ENCODE measurements at regions not wholly inside any gene's neighbourhood (a gene's known extent, or its start where the extent isn't known, plus 50 kb on each side); places are given as distances from the start of the nearest gene placed in this dataset.

- TF ChIP-seq POLR2AphosphoS5 (IDR thresholded peaks at IDR 0.05) (no peak), CTCF (IDR thresholded peaks at IDR 0.05) (no peak), POLR2A (IDR thresholded peaks at IDR 0.05) (no peak), EP300 (IDR thresholded peaks at IDR 0.05) (no peak)
Measured at GRCh38 chr4:79682801-79683530, 274.9 kb upstream of the GK2 start.

Data from upper lobe of left lung (tissue), 4 donors.